ENCODE measurements at regions not wholly inside any gene's neighbourhood (a gene's known extent, or its start where the extent isn't known, plus 50 kb on each side); places are given as distances from the start of the nearest gene placed in this dataset.

DNA sequence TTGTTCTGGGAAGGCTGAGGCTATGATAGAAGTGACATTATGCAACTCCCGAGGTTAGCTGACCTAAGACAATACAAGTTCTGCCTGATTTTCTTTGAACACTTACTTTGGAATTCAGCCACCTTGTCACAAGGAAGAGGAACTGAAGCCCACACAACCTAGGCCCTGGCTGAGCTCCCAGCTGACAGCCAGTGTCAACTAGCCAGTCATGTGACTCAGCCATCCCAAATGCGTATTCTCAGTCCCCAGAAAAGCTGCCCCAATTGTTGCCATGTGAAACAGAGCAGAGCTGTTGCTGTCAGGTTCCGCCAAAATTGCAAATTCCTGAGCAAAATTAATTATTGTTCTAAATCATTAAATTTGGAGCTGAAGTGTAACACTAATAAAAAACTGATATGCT lies 1010.0 kb downstream of the XPNPEP1 start:
- no peaks in the 10 kb centered on the region for H3K4me1 ChIP-seq (ENCODE audit: insufficient read depth, low read length)
- H3K27ac Mint-ChIP-seq, result no peak overlapping the region
- no peak overlapping the region for H2AK5ac ChIP-seq (ENCODE audit: insufficient read length, low read length)
- H3T11ph ChIP-seq (ENCODE audit: low read length), result no peak overlapping the region
- no peaks in the 10 kb centered on the region for H3K79me2 ChIP-seq (ENCODE audit: insufficient read depth, low read length)
- no peak overlapping the region for H3K4me2 ChIP-seq (ENCODE audit: insufficient read depth, insufficient read length, low read length)
- WGBS (ENCODE audit: extremely low coverage, insufficient read length, low lambda C conversion rate), result no CpG with 5 or more reads among the region's 3 CpGs
- H3K9me3 ChIP-seq (ENCODE audit: control insufficient read depth, low read depth, low read length), result no peaks in the 10 kb centered on the region
- H4K91ac ChIP-seq (ENCODE audit: insufficient read length, low read depth, low read length), result no peak overlapping the region
- no peak overlapping the region for H3K23ac ChIP-seq (ENCODE audit: insufficient read length, low read depth, low read length)
- peaks cover 32% of the 10 kb centered on the region for H3K27me3 Mint-ChIP-seq (ENCODE audit: low read depth)
- no peaks in the 10 kb centered on the region for H3K36me3 Mint-ChIP-seq (ENCODE audit: insufficient read depth in 1 of 3, low read depth in 3 of 3)
- H4K20me1 ChIP-seq (ENCODE audit: control insufficient read depth, insufficient read depth, insufficient read length), result no peaks in the 10 kb centered on the region
- no peaks in the 10 kb centered on the region for H3K9me3 Mint-ChIP-seq
- H3K27me3 ChIP-seq (ENCODE audit: insufficient read depth, low read length), result no peaks in the 10 kb centered on the region; the same call in 1 of the 2 replicates
- no peak overlapping the region for H3K18ac ChIP-seq (ENCODE audit: insufficient read length, low read depth, low read length)
- H3K14ac ChIP-seq (ENCODE audit: insufficient read depth, low read length), result no peak overlapping the region
- H2AFZ ChIP-seq (ENCODE audit: low read length), result no peak overlapping the region
- no peak overlapping the region for H2BK5ac ChIP-seq (ENCODE audit: insufficient read length, low read length)
- H4K5ac ChIP-seq (ENCODE audit: insufficient read length, low read depth, low read length), result no peak overlapping the region
- H3K56ac ChIP-seq (ENCODE audit: insufficient read length, low read depth, low read length), result no peak overlapping the region
- TF ChIP-seq, protein P1, sequence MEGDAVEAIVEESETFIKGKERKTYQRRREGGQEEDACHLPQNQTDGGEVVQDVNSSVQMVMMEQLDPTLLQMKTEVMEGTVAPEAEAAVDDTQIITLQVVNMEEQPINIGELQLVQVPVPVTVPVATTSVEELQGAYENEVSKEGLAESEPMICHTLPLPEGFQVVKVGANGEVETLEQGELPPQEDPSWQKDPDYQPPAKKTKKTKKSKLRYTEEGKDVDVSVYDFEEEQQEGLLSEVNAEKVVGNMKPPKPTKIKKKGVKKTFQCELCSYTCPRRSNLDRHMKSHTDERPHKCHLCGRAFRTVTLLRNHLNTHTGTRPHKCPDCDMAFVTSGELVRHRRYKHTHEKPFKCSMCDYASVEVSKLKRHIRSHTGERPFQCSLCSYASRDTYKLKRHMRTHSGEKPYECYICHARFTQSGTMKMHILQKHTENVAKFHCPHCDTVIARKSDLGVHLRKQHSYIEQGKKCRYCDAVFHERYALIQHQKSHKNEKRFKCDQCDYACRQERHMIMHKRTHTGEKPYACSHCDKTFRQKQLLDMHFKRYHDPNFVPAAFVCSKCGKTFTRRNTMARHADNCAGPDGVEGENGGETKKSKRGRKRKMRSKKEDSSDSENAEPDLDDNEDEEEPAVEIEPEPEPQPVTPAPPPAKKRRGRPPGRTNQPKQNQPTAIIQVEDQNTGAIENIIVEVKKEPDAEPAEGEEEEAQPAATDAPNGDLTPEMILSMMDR (conservative IDR thresholded peaks at IDR 0.05), result no peak
- peaks cover 6% of the 10 kb centered on the region for H3K23me2 ChIP-seq (ENCODE audit: insufficient read length, low read depth, low read length, poor library complexity, severe bottlenecking)
- no peak for DNase-seq
- no peaks in the 10 kb centered on the region for H3K79me1 ChIP-seq (ENCODE audit: insufficient read depth, low read depth, low read length, poor library complexity, severe bottlenecking)
- H2BK15ac ChIP-seq (ENCODE audit: low read depth, low read length), result no peak overlapping the region
- no peak overlapping the region for H2BK20ac ChIP-seq (ENCODE audit: low read depth, low read length, poor library complexity, severe bottlenecking)
- H3K4me1 Mint-ChIP-seq, result peaks cover 9 to 12% of the 10 kb centered on the region in 2 experiments
- H4K8ac ChIP-seq (replicated peaks; ENCODE audit: insufficient read length, low read depth, low read length), result no peak overlapping the region
- H2BK120ac ChIP-seq (ENCODE audit: low read depth, low read length, poor library complexity, severe bottlenecking), result no peak overlapping the region
- no peak overlapping the region for H3K9ac ChIP-seq (ENCODE audit: extremely low read depth, insufficient read length, low read length)
- H3K4ac ChIP-seq (ENCODE audit: low read depth, low read length), result no peak overlapping the region
- no peak overlapping the region for H3K4me3 Mint-ChIP-seq
- H3K27ac ChIP-seq (ENCODE audit: insufficient read length, low read depth, low read length), result no peak overlapping the region
- H2BK12ac ChIP-seq (ENCODE audit: insufficient read length, low read depth, low read length), result no peak overlapping the region

Data from H9 (cell line).